Spleen (tissue), 11 donors: ENCODE measurements at regions not wholly inside any gene's neighbourhood (a gene's known extent, or its start where the extent isn't known, plus 50 kb on each side); places are given as distances from the start of the nearest gene placed in this dataset.

ENCODE experiments used
- DNase-seq: peaks from one replicate; pipeline ENCODE4 v3.0.0-alpha.2; 2020
- H3K27ac ChIP-seq, 8 donors: fragments of 200-600 bp; sonication (generic) in 7 of 8; 1 replicate in 4 of 8; 2 replicates in 4 of 8; pipeline versions ENCODE4 v1.5.0 to v1.8.0; 2016 to 2021; ENCODE audit warnings: inconsistent platforms in 4 of 8, mild to moderate bottlenecking in 4 of 8, moderate library complexity in 1 of 8
- H3K27me3 ChIP-seq, 7 donors: fragments of 200-600 bp; sonication (generic) in 6 of 7; replicated peaks in 1 of 7; 1 replicate in 4 of 7; 2 replicates in 3 of 7; pipeline versions ENCODE4 v1.5.0 to v1.8.0; 2016 to 2021; ENCODE audit warnings: inconsistent platforms in 3 of 7, mild to moderate bottlenecking in 1 of 7
- H3K36me3 ChIP-seq, 6 donors: fragments of 200-600 bp; sonication (generic) in 5 of 6; 1 replicate in 4 of 6; 2 replicates in 2 of 6; pipeline versions ENCODE4 v1.5.0 to v1.8.0; 2016 to 2021; ENCODE audit warnings: inconsistent platforms in 2 of 6
- H3K4me1 ChIP-seq, 6 donors: fragments of 200-600 bp; sonication (generic) in 5 of 6; 1 replicate in 3 of 6; 2 replicates in 3 of 6; pipeline versions ENCODE4 v1.5.0 to v1.8.0; 2016 to 2021; ENCODE audit warnings: inconsistent platforms in 3 of 6
- H3K4me3 ChIP-seq, 8 donors: fragments of 200-600 bp; sonication (generic) in 7 of 8; 1 replicate in 4 of 8; 2 replicates in 4 of 8; pipeline versions ENCODE4 v1.5.0 to v1.8.0; 2016 to 2021; ENCODE audit warnings: inconsistent platforms in 4 of 8, mild to moderate bottlenecking in 4 of 8, moderate library complexity in 2 of 8
- H3K9me3 ChIP-seq, 8 donors: fragments of 200-600 bp; sonication (generic) in 7 of 8; 1 replicate in 4 of 8; 2 replicates in 4 of 8; pipeline versions ENCODE4 v1.5.0 to v1.8.0; 2016 to 2021; ENCODE audit warnings: inconsistent platforms in 4 of 8
- POLR2A ChIP-seq, 3 donors: fragments of 450-650 bp; IDR thresholded peaks; one replicate each; pipeline ENCODE4 v1.5.1; 2017; ENCODE audit warnings: antibody characterized with exemption in 3 of 3, mild to moderate bottlenecking in 1 of 3
- POLR2AphosphoS5 ChIP-seq, 3 donors: sonication (generic); formaldehyde crosslinking; IDR thresholded peaks; one replicate each; pipeline ENCODE4 v1.5.1; 2017; ENCODE audit warnings: antibody characterized with exemption in 3 of 3
- WGBS, 5 donors: extraction: QIAGEN DNeasy Blood & Tissue Kit in 3 of 5; methylation state at CpG; one replicate each; pipeline versions ENCODE4 v1.1.5 to v1.1.7; 2013 to 2018; 5-methylcytosine and 5-hydroxymethylcytosine counted together
- intact Hi-C: fragments of 100-400 bp; cut with DNase I; formaldehyde crosslinking; loops from one replicate; pipeline ENCODE4 v1.15.0; 2023; ENCODE audit warnings: low total_unique reads
- TF ChIP-seq, protein P1 (sequence below), 11 experiments: fragments of 200-600 bp in 7 of 11; fragments of 450-650 bp in 4 of 11; sonication (generic) in 4 of 11; IDR thresholded peaks in 8 of 11; conservative IDR thresholded peaks in 3 of 11; 1 replicate in 7 of 11; 2 replicates in 4 of 11; pipeline versions ENCODE4 v1.4.0 to v1.8.0; 2016 to 2021; ENCODE audit warnings: antibody characterized with exemption in 11 of 11, inconsistent platforms in 4 of 11, mild to moderate bottlenecking in 1 of 11
- donor health status: healthy with polysubstance abuse.
- donor health status: DM: no; HTN: no; CAD: no; lungs with moderate emphysema.
- donor health status: DM: no; HTN: no; CAD: no.
- donor health status: Bipolar disorder and iron deficiency.
- donor health status: healthy.
- donor health status: DM: no; HTN: no; CAD: no.
- donor health status: DM: yes; HTN: yes; CAD: no.

DNA sequence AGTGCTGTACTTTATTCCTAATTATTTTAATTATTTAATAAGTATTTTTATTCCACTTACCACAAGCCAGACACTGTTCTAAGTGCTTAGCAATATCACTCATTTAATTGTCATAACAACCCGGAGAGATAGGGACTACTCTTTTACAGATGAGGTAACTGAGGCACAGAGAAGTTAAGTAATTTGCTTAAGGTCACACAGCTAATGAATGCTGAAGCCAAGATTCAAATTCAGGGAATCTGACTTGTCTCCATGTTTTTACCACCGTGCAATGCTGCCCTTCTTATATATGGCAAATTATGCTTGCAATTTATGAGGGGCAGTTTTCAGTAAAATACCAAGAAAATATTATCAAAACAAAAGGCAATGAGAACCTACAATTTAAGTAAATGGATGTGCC, 168.4 kb upstream of the KIF2A start:
- Histone ChIP-seq H3K36me3 (no peaks in the 10 kb centered on the region), H3K4me3 (no peak overlapping the region), H3K27me3 (peaks cover 0 to 3% (median 0%) of the 10 kb centered on the region in 7 donors), H3K4me1 (no peaks in the 10 kb centered on the region), H3K27ac (no peak overlapping the region), H3K9me3 (no peaks in the 10 kb centered on the region)
- no peak for DNase-seq
- intact Hi-C loops = no loop called here
- TF ChIP-seq POLR2AphosphoS5 (IDR thresholded peaks at IDR 0.05) (no peak), POLR2A (IDR thresholded peaks at IDR 0.05) (no peak)
- TF ChIP-seq, protein P1, sequence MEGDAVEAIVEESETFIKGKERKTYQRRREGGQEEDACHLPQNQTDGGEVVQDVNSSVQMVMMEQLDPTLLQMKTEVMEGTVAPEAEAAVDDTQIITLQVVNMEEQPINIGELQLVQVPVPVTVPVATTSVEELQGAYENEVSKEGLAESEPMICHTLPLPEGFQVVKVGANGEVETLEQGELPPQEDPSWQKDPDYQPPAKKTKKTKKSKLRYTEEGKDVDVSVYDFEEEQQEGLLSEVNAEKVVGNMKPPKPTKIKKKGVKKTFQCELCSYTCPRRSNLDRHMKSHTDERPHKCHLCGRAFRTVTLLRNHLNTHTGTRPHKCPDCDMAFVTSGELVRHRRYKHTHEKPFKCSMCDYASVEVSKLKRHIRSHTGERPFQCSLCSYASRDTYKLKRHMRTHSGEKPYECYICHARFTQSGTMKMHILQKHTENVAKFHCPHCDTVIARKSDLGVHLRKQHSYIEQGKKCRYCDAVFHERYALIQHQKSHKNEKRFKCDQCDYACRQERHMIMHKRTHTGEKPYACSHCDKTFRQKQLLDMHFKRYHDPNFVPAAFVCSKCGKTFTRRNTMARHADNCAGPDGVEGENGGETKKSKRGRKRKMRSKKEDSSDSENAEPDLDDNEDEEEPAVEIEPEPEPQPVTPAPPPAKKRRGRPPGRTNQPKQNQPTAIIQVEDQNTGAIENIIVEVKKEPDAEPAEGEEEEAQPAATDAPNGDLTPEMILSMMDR (IDR thresholded peaks at IDR 0.05 in 8 of 11, conservative IDR thresholded peaks at IDR 0.05 in 3 of 11) = no peak
- WGBS, 5 donors = 80 to 91% (median 84%) methylated on average over 2 of the region's 2 CpGs

DNA sequence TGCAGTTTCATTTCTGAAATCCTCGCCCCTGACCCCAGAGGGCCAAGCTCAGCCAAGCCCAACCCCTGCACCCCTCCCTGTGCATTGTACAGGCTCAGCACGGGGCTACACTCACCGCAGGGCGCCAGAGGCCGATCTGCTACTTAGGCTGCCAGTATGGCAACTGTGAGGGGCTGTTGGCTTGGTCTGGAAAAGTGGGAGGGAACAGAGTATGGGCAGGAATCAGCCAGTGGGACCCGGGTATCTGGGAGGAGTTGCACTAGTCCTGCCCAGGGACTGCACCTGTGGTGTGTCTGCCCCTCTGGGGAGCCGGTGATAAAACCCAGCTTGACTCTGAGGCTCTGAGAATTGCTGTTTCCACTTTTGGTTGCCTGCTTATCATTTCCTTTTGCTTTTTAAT, 167.4 kb upstream of the KIF2A start:
- H3K36me3 ChIP-seq = no peaks in the 10 kb centered on the region
- TF ChIP-seq, protein P1 (IDR thresholded peaks at IDR 0.05 in 8 of 11, conservative IDR thresholded peaks at IDR 0.05 in 3 of 11) = no peak
- TF ChIP-seq POLR2A (IDR thresholded peaks at IDR 0.05) (no peak), POLR2AphosphoS5 (IDR thresholded peaks at IDR 0.05) (no peak)
- no peak overlapping the region for H3K4me3 ChIP-seq
- H3K27ac ChIP-seq = no peak overlapping the region
- peaks cover 0 to 8% (median 0%) of the 10 kb centered on the region in 7 donors for H3K27me3 ChIP-seq
- no peak for DNase-seq
- H3K4me1 ChIP-seq = no peaks in the 10 kb centered on the region
- WGBS, 5 donors = 58 to 80% (median 68%) methylated on average over 7 of the region's 7 CpGs
- intact Hi-C loops = no loop called here
- H3K9me3 ChIP-seq = no peaks in the 10 kb centered on the region

DNA sequence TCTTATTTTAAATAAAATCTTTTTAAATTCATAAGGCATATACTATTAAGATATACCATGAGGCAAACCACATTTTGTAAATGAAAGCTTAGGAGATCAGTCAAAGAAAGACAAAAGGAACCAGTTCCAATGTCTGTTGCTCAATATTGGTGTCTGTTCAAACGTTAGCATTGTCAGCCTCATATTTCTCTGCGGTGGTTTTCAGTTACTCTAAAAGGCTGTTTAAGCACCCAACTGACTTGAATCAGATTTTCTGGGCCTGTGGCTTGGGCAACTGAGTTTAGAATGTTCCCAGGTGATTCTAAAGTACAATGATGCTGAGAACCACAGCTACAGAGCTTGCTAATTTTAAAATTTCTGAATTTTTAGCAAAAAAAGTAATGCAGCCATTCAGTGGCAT, 166.3 kb upstream of the KIF2A start:
- Histone ChIP-seq H3K9me3 (no peaks in the 10 kb centered on the region), H3K4me1 (no peaks in the 10 kb centered on the region), H3K36me3 (no peaks in the 10 kb centered on the region), H3K27ac (no peak overlapping the region), H3K4me3 (no peak overlapping the region), H3K27me3 (peaks cover 0 to 19% (median 0%) of the 10 kb centered on the region in 7 donors)
- DNase-seq = no peak
- intact Hi-C loops = no loop called here
- TF ChIP-seq POLR2AphosphoS5 (IDR thresholded peaks at IDR 0.05) (no peak), POLR2A (IDR thresholded peaks at IDR 0.05) (no peak)
- TF ChIP-seq, protein P1 (IDR thresholded peaks at IDR 0.05 in 8 of 11, conservative IDR thresholded peaks at IDR 0.05 in 3 of 11) = no peak
- WGBS, 5 donors = 37 to 73% (median 67%) methylated on average over 2 of the region's 2 CpGs

DNA sequence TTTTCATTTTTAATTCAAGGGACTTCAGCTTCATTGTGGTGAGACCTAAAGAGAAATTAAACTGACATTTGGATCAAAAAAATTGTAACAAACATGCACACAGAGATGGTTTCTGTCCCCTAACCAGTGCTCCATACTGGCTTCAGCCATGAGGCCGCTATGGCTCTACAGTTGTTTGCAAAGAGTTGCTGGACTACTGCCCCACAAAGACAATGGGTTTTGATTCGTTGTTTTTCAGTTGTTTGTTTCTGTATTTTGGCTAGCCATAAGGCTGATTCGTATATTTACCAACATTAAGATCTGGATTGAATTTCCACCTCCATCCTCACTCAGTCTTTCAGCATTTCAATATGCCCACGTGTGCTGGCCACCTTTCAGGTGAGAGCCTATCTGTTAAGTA, 163.7 kb upstream of the KIF2A start:
- TF ChIP-seq, protein P1 (IDR thresholded peaks at IDR 0.05 in 8 of 11, conservative IDR thresholded peaks at IDR 0.05 in 3 of 11) = no peak
- TF ChIP-seq POLR2A (IDR thresholded peaks at IDR 0.05) (no peak), POLR2AphosphoS5 (IDR thresholded peaks at IDR 0.05) (no peak)
- DNase-seq = no peak
- Histone ChIP-seq H3K9me3 (no peaks in the 10 kb centered on the region), H3K36me3 (no peaks in the 10 kb centered on the region), H3K4me3 (no peak overlapping the region), H3K27ac (no peak overlapping the region), H3K4me1 (no peaks in the 10 kb centered on the region), H3K27me3 (peaks cover 0 to 24% (median 0%) of the 10 kb centered on the region in 7 donors)
- 71 to 90% (median 83%) methylated on average over 4 of the region's 4 CpGs for WGBS, 5 donors
- intact Hi-C loops = no loop called here
